Bone marrow (tissue), 2 donors: ENCODE measurements at regions not wholly inside any gene's neighbourhood (a gene's known extent, or its start where the extent isn't known, plus 50 kb on each side); places are given as distances from the start of the nearest gene placed in this dataset.
"Not testable (repeated sequence)": the region's sequence is repeated elsewhere in the genome, so short reads cannot be mapped to it uniquely, and the experiment has no call there.

Experiments used
- DNase-seq, 2 donors: peaks; one replicate each; lab custom pipeline; 2025; lab: John Stamatoyannopoulos, UW

DNA sequence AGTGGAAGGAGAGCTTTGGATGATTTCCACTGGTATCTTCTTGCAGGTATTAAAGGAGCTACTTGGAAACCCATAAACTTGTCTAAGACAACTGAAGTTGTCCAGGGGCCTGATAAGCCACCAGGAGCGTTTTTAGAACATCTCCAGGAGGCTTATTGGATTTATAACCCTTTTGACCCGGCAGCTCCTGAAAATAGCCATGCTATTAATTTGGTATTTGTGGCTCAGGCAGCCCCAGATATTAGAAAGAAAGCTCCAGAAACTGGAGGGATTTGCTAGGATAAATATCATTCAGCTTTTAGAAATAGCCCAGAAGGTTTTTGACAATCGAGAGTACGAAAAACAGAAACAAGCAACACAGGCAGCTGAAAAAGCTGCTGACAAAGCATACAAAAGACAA lies 461.0 kb upstream of the HTR1E start:
- DNase-seq = no peak

DNA sequence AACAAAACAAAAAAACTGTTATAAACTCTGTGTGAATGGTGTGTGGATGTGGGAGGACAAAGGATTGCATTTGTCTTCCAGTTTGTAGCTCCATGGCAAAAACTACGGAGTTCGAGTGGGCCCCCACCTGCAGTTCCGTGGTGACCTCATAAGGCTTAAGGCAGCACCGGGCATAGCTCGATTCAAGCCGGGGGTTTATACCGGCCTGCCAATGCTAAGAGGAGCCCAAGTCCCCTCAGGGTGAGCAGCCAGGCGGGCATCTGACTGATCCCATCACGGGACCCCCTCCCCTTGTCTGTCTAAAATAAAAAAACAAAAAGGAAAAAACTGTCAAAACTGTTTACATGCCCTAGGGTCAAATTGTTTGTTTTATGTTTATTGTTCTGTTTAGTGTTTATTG lies 463.2 kb upstream of the HTR1E start:
- no peak for DNase-seq

DNA sequence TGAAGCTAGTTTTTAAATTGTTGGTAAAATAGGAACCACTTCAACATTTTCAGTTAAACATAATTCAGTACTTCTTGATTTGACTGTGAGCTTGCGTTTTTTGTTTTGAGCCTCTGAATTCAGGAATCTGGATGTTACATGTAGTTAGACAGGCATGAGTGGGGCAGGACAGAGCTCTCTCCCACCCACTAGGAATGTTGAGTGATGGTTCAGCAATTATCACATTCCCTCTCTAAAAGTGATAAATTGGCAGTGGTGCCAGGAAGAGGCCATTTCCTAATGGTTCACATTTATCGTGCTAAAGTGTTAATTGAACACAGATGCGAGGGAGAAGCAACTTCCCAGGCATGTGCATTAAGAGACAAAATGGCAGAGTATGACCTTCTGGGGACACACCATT lies 465.5 kb upstream of the HTR1E start:
- DNase-seq = no peak

DNA sequence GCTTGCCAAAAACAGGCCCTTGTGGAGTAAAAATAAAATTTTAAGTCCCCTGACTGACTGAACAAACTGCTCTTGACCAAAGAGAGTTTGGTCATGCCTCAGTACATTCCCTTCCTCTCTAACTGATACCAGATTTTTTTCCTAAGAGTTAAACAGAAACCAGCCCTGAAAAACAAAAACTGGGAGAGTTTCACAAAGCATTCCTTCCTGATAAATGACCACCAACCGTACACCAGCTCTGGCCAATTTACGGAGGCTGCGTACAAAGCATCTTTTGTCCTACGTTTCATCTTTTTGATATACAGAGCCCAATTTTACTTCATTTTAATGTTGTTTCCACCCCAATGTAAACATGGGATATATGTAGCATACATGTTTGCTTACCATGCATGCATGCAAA lies 477.4 kb upstream of the HTR1E start:
- no peak for DNase-seq

DNA sequence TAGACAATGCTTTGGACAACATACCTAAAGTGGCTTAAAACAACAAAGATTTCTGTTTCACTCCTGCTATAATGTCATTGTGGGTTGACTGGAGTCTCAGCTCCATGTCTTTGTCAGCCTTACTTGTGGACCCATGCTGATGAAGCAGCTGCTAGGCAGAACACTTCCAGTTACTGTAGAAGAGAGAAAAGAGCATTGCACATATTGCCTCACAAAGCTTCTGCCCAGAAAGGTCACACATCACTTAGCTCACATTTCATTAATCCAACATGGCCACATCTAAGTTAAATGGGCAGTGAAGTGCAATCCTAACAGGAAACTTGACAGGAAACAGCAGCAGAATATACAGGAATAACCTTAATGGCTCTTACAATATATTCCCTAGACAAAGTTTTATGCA lies 480.5 kb upstream of the HTR1E start:
- DNase-seq = no peak

DNA sequence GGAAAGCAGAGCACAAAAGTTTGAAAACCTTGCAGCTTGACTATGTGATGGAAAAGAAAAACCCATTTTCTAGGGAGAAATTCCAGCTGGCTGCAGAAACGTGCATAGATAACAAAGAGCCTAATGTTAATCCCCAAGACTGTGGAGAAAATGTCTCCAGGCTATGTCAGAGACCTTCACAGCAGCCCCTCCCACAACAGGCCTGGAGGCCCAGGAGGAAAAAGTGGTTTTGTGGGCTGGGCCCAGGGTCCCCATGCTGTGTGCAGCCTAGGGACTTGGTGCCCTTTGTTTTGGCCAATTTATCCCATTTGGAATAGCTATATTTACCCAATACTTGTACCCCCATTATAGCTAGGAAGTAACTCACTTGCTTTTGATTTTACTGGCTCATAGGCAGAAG lies 484.1 kb upstream of the HTR1E start:
- no peak for DNase-seq

DNA sequence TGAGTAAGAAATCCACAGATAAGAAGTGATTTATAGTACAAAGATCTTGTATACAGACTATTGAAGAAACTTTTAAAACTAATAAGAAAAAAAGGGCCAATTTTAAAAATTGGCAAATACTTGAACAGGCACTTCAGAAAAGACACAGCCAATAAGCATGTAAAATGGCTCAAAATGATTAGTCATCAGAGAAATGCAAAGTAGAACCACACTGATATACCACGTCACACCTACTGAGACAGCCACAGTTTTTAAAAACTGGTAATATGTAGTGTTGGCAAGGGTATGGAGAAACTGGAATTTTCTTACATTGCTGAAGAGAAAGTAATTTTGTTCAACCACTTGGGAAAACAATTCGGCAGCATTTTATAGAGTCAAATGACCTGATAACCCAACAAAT lies 488.9 kb upstream of the HTR1E start:
- no peak for DNase-seq

DNA sequence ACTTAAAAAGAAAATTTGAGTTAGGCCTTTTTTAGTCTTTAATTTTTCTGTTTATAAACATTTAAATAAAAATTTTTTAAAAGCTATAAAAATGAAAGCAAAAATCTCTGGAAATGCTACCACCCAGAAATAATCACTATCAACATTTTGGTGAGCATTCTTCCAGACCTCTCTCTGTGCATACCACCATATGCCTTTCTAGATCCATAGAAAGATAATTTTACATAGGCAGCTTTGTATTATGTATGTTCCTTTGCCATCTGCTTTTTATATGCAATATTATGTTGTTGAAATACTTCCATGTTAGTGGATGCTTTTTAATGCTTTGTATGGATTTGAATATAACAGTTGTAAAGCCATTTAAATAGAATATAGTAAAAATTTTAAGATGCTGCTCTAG lies 496.7 kb upstream of the HTR1E start:
- DNase-seq = no peak

DNA sequence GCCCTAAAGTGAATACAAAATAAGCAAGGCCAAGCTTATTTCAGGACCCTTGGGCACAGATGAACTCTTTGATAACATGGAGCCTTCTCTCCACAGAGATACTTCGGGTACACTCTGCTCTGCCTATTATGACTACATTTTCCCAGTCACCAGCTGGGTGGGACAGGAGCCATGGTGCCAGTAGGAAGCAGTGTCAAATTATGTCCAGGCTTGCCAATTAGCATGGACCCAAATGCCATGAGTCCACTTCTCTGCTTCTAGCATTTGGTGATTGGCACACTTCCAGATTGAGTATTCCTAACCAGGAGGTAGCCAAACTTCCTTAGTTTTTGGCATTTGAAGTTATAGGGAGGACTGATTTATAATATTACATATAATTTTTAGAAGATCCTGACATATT lies 513.8 kb upstream of the HTR1E start:
- DNase-seq = no peak

DNA sequence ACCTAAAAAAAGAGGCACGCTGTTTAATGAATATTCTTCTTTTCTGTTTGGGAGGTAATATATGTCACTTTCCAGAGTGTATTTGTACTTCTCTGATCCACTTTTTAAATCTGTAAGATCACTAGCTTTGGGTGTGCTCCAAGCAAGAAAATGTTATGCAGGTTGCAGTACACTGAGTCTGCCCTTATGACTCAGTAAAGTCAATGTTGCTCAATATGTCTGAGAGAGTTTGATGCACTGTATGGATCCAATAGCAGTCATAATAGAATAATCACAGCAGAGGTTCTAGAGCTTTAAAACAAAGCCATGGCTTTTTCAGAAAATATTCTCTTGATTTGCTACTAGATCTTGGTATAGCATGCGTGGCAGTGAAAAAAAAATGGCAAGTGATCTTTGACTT lies 525.3 kb upstream of the HTR1E start:
- no peak for DNase-seq

DNA sequence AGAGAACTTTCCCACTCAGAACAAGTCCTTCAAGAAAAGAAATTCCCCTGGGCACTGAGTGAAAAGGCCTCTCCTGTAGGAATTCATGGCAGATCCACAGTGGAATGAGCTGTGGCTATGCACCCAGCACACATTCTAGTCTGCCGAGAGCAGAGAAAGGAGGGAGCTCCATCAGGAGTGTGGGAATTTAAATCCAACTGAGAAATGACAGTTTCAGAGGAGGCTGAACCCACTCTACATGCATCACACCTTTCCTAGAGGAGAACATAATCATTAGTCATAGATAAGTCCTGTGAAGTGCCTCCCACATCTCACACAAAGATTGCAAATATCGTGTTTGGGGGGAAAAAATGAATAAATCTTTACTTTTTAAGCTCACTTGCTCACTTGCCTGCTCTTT lies 530.2 kb upstream of the HTR1E start:
- no peak for DNase-seq

DNA sequence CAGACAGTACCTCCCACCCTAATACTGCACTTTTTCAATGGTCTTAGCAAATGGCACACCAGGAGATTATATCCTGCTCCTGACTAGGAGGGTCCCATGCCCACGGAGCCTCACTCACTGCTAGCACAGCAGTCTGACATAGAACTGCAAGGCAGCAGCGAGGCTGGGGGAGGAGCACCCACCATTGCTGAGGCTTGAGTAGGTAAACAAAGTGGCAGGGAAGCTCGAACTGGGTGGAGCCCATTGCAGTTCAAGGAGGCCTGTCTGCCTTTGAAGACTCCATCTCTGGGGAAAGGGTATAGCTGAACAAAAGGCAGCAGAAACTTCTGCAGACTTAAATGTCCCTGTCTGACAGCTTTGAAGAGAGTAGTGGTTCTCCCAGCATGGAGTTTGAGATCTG lies 544.5 kb upstream of the HTR1E start:
- DNase-seq = not testable (repeated sequence)

DNA sequence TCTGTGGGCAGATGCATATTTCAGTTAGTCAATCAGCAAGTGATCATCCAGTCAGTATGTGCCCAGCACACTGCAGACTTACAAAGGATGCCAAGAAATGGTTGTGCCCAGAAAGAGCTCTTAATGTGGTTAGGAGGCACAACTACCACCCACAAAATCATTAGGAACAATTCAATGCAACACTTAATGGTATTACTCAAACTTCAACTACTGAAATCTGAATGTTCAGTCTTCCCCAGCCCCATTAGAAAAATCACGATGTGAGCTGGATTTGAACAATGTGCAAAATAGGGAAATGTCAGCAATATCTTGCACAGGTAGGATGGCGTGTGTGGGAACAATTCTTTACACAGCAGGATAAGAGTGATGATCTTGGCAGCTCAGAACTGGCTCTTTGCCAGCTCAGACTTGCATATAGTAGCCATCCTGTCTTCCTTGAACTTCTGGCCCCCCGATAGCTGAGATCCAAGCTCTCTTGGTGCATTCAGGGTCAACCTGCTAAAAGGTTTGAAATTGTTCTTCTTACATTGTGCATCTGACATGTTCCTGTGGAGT lies 556.7 kb upstream of the HTR1E start:
- DNase-seq = no peak

DNA sequence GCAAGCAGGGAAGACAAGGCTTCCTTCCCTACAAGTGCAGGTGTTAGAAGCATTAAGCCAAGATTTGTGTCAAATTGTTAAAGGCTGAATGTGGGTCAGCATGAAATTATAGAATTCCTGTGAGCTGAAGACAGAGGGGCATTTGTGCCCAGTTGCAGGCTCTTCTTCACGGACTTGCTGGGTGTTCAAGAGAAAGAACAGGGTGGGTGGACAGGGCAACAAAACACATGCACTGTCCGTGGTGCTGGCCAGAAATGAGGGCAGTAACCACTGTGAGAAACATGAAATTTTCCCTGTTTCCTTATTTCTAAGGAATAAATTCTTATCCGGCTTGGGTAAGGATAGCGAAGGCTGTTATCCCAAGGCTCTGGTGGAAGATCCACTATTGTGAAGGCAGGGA lies 579.5 kb upstream of the HTR1E start:
- no peak for DNase-seq

DNA sequence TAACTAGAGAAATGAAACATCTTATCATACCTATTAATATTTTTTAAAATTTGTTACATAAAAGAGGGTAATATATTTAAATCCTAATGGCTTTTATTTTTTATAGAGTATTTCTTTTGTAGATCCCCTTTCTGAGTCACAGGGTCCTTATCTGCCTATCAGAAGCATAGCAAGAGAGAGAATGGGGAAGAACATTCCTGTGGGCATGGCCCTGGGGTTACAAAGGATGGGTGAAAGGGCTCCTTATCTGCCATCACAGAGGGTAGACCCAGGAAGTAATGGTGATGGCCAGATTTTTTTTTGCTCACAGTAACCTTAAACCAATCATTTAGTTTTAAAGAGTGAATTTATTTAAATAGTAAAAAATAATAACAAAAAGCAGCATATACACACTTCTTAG lies 582.1 kb upstream of the HTR1E start:
- no peak for DNase-seq

DNA sequence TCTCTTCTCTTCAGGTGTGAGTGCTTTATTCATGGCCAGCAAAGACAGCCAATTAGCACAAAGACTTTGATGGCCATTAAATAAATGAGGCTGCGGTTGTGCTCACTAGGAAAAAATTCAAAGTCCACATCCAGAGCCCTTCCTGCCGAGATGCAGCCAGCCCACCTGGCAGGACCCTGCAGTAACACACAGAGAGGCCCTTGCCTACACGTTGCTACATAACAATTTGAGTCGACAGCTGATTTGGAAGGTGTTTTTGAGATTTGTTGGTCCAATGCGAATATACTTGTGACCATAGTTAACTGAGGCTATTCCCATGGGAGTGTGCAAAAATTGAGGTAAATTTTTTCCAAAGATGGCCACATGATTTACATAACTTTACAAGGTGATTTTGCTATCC lies 605.4 kb upstream of the HTR1E start:
- DNase-seq = no peak

DNA sequence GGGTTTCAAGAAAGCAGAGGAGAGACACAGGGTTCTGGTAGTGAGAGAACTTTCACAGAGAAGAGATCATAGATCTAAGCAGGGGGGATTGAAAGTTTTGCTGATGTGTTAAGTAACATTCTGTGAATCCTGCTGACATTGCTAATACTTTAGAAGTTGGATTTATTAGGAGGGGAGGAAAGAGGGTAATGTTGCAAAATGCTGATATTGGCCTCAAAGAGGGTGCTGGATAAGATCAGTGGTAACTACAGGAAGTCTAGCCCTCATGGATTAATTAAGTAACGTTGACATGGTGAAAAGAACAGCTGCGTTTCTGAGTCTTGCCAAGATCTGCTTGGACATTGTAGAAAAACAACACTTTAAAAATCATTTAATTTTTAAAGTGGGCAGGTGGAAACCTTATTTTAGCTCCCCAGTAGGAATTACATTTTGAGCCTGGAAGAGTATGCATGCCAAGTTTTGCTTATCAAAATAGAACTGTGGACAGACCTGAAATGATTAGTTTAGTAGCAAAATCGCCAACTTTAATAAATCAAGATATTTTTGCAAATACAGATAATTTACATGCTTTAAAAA lies 606.0 kb upstream of the HTR1E start:
- DNase-seq = no peak

DNA sequence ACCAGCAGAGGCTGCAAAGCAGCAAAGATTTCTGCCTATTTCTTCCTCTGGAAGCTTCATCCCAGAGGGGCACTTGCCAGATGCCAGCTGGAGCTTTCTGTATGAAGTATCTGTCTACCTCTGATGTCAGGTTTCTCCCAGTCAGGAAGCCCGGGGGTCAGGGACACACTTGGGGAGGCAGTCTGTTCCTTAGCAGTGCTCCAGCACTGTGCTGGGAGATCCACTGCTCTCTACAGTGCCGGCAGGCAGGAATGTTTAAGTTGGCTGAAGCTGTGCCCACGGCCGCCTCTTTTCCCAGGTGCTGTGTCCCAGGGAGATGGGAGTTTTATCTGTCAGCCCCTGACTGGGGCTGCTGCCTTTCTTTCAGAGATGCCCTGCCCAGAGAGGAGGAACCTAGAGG lies 631.1 kb upstream of the HTR1E start:
- no peak for DNase-seq

DNA sequence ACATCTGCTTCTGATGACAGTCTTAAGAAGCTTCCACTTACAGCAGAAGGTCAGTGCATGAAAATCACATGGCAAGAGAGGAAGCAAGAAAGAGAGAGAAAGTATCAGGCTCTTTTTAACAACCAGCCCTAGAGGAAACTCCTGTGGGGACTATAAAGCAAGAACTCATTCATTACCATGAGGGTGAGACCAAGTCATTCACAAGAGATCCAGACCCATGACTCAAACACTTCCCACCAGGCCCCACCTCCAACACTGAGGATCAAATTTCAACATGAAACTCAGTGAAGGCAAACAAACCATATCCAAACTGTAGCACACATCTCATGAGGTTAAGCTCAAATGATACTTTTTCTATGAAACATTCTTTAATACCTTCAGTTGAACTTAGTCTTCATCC lies 643.2 kb upstream of the SYNCRIP start:
- DNase-seq = no peak

DNA sequence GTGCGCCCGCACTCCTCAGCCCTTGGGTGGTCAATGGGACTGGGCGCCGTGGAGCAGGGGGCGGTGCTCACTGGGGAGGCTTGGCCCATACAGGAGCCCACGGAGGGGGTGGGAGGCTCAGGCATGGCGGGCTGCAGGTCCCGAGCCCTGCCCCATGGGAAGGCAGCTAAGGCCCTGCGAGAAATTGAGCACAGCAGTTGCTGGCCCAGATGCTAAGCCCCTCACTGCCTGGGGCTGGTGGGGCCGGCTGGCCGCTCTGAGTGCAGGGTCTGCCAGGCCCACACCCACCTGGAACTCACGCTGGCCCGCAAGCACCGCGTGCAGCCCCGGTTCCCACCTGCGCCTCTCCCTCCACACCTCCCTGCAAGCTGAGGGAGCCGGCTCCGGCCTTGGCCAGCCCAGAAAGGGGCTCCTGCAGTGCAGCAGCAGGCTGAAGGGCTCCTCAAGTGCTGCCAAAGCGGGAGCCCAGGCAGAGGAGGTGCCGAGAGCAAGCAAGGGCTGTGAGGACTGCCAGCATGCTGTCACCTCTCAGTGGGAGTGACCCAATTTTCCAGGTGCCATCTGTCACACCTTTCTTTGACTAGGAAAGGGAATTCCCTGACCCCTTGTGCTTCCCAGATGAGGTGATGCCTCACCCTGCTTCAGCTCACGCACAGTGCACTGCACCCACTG lies 642.3 kb upstream of the SYNCRIP start:
- DNase-seq = not testable (repeated sequence)

DNA sequence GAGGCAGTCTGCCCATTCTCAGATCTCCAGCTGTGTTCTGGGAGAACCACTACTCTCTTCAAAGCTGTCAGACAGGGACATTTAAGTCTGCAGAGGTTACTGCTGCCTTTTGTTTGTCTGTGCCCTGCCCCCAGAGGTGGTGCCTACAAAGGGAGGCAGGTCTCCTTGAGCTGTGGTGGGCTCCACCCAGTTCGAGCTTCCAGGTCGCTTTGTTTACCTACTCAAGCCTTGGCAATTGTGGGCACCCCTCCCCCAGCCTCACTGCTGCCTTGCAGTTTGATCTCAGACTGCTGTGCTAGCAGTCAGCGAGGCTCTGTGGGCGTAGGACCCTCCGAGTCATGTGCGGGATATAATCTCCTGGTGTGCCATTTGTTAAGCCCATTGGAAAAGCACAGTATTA lies 640.9 kb upstream of the SYNCRIP start:
- DNase-seq = not testable (repeated sequence)

DNA sequence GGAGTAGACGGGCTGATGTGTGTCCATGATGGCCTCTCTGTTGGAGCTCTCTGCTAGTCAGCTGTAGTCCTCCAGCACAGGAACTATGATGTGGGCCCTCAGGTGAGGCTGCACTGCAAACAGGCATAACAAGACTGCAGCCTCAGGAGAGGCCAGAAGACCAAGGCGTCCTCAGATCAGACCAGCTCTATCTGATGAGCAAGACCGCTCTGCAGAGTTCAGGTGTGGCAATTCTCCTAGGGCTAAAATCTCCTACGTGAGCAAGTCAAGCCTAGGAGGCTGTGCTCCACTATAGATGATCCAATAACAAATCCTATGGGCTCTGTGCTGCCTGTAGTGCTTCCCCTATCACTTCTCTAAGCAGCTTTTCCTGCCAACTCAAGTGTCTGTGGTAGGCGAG lies 633.4 kb upstream of the SYNCRIP start:
- DNase-seq = no peak

DNA sequence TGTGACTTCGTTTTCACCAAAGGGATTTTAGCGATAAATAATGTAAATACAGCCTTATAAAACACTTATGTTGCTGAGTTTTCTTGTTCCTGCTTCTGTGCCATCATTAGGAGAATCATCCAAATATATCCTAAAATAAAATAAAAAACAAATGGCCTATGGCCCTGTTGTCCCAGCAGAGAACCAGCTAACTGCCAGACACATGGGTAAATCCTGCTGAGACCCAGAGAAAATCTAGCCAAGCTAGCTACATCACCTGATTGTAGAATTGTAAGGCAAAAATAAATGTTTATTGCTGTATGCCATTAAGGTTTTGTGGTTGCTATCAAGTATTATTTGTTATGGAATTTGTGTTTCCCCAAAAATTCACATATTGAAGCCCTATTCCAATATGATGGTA lies 631.2 kb upstream of the SYNCRIP start:
- DNase-seq = no peak

DNA sequence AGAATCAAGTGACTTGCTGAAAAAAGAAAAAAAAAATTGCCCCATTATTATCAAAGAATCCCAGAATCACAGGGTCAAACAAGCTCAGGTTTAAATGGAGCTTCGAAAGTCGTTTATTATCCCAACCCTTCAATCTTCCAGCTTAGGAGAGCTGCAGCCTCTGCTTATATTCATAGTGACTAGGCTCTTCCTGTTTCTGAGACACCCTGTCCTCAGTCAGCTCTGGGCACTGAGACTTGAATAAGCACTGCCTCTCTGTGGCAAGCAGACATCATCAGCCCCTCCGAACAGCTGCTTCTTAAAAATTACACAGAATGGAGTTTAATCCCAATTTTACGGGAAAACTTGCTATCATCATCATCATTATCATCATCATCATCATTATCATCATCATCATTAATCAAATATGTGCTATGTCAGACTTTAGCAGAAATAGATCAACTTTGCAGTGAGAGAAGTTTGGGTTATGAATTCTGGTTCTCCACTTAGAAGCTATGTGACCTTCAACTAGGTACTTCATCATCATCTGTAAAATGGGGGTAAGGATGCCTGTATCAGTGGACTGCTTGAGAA lies 614.0 kb upstream of the SYNCRIP start:
- no peak for DNase-seq
